Stimulated activated CD8-positive, alpha-beta memory T cell treated with anti-CD3 and anti-CD28 coated beads, Interleukin-12 subunit alpha, Interleukin-12 subunit beta, amount 100 ng/mL, for 1 hour (primary cell): ENCODE measurements at regions not wholly inside any gene's neighbourhood (a gene's known extent, or its start where the extent isn't known, plus 50 kb on each side); places are given as distances from the start of the nearest gene placed in this dataset.

ENCODE experiments used
- DNase-seq: peaks from one replicate; pipeline ENCODE4 v3.0.0-alpha.2; 2020; ENCODE audit warnings: low read depth

- no peak for DNase-seq
These were observed 189.8 kb downstream of the TMX3 start for GRCh38 chr18:68525091-68525490.

- DNase-seq, result no peak
These were observed 194.4 kb downstream of the TMX3 start for GRCh38 chr18:68520406-68521075.

GRCh38 chr18:68519336-68519735 lies 195.6 kb downstream of the TMX3 start:
- DNase-seq, result no peak

- DNase-seq, result no peak
These were observed 205.0 kb downstream of the TMX3 start for GRCh38 chr18:68509902-68510301.

GRCh38 chr18:68507781-68508180 lies 207.1 kb downstream of the TMX3 start:
- DNase-seq, result no peak

GRCh38 chr18:68505178-68505574 lies 209.7 kb downstream of the TMX3 start:
- DNase-seq, result no peak

- DNase-seq, result no peak
These were observed 210.3 kb downstream of the TMX3 start for GRCh38 chr18:68504441-68505177.

- DNase-seq, result no peak
These were observed 214.4 kb downstream of the TMX3 start for GRCh38 chr18:68500556-68500955.

- no peak for DNase-seq
These were observed 215.8 kb downstream of the TMX3 start for GRCh38 chr18:68499141-68499540.

GRCh38 chr18:68498636-68499035 lies 216.3 kb downstream of the TMX3 start:
- no peak for DNase-seq

- no peak for DNase-seq
These were observed 216.7 kb downstream of the TMX3 start for GRCh38 chr18:68498185-68498584.

- no peak for DNase-seq
These were observed 219.9 kb downstream of the TMX3 start for GRCh38 chr18:68494802-68495581.

GRCh38 chr18:68489013-68489792 lies 225.7 kb downstream of the TMX3 start:
- DNase-seq, result no peak

- no peak for DNase-seq
These were observed 230.7 kb downstream of the TMX3 start for GRCh38 chr18:68484241-68484640.

- no peak for DNase-seq
These were observed 232.1 kb downstream of the TMX3 start for GRCh38 chr18:68482815-68483214.

GRCh38 chr18:68480196-68480595 lies 234.7 kb downstream of the TMX3 start:
- DNase-seq, result no peak

- DNase-seq, result no peak
These were observed 236.7 kb downstream of the TMX3 start for GRCh38 chr18:68478246-68478645.

- DNase-seq, result no peak
These were observed 239.0 kb downstream of the TMX3 start for GRCh38 chr18:68475883-68476282.

GRCh38 chr18:68472701-68473295 lies 242.1 kb downstream of the TMX3 start:
- DNase-seq, result no peak

- no peak for DNase-seq
These were observed 245.8 kb downstream of the TMX3 start for GRCh38 chr18:68469049-68469625.

GRCh38 chr18:68467957-68468356 lies 247.0 kb downstream of the TMX3 start:
- DNase-seq, result no peak
